HG03066 (cell line): ENCODE measurements at regions not wholly inside any gene's neighbourhood (a gene's known extent, or its start where the extent isn't known, plus 50 kb on each side); places are given as distances from the start of the nearest gene placed in this dataset.

ENCODE experiments used
- ATAC-seq: cut with Tn5 transposase; IDR thresholded peaks from one replicate; pipeline ENCODE4 v1.9.1; 2021; ENCODE audit warnings: low read depth; ENCODE audit not compliant: unreplicated experiment

- no peak for ATAC-seq
These were observed 107.6 kb downstream of the VEGFA start for GRCh38 chr6:43877463-43878126.

- ATAC-seq, result no peak
These were observed 107.0 kb downstream of the VEGFA start for GRCh38 chr6:43877036-43877435.

GRCh38 chr6:43876602-43877001 is 106.6 kb downstream of the VEGFA start:
- no peak for ATAC-seq

GRCh38 chr6:43875849-43876572 is 106.0 kb downstream of the VEGFA start:
- no peak for ATAC-seq

- no peak for ATAC-seq
These were observed 105.0 kb downstream of the VEGFA start for GRCh38 chr6:43874814-43875590.

- no peak for ATAC-seq
These were observed 104.0 kb downstream of the VEGFA start for GRCh38 chr6:43873806-43874714.

- no peak for ATAC-seq
These were observed 101.9 kb downstream of the VEGFA start for GRCh38 chr6:43871933-43872332.

- no peak for ATAC-seq
These were observed 101.3 kb downstream of the VEGFA start for GRCh38 chr6:43871284-43871683.

- ATAC-seq, result no peak
These were observed 100.7 kb downstream of the VEGFA start for GRCh38 chr6:43870660-43871061.

GRCh38 chr6:43869792-43870659 is 100.0 kb downstream of the VEGFA start:
- ATAC-seq, result no peak

- no peak for ATAC-seq
These were observed 99.2 kb downstream of the VEGFA start for GRCh38 chr6:43869079-43869710.

- no peak for ATAC-seq
These were observed 98.5 kb downstream of the VEGFA start for GRCh38 chr6:43868467-43868866.

GRCh38 chr6:43867996-43868395 is 98.0 kb downstream of the VEGFA start:
- ATAC-seq, result no peak

- ATAC-seq, result no peak
These were observed 97.2 kb downstream of the VEGFA start for GRCh38 chr6:43867246-43867645.

GRCh38 chr6:43865932-43866645 is 96.1 kb downstream of the VEGFA start:
- no peak for ATAC-seq

- ATAC-seq, result no peak
These were observed 95.1 kb downstream of the VEGFA start for GRCh38 chr6:43865086-43865485.

- ATAC-seq, result no peak
These were observed 92.9 kb downstream of the VEGFA start for GRCh38 chr6:43862925-43863324.

- ATAC-seq, result no peak
These were observed 91.3 kb downstream of the VEGFA start for GRCh38 chr6:43861212-43861894.
